ENCODE measurements at regions not wholly inside any gene's neighbourhood (a gene's known extent, or its start where the extent isn't known, plus 50 kb on each side); places are given as distances from the start of the nearest gene placed in this dataset.

DNA sequence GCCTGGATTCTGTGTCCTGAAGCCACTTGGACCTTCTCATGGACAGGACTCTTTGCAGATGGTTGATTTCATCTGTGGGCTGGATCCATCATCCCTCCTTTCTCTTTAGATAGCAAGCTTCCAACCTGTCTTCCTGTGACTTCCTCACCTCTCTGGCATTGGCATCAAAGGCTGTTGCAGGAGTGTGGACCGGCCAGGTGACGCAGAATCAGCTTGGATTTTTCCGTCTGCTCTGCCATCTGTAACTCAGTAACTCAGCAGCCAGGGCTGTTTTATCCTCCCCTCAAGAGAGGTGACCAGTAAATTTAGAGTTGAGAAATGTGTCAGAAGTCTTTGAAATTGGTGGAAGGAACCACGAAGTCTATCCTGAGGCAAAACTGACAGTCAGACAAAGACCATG is 701.7 kb upstream of the TMEM132C start:
- H3K27ac ChIP-seq (ENCODE audit: low read depth in 1 of 2, low read length in 1 of 2) = no peak overlapping the region
- H3K9me3 ChIP-seq (ENCODE audit: control insufficient read depth in 4 of 4, insufficient read depth in 3 of 4, low read length in 3 of 4) = peaks cover 0 to 3% (median 0%) of the 10 kb centered on the region in 4 donors
- TF ChIP-seq, protein P1, sequence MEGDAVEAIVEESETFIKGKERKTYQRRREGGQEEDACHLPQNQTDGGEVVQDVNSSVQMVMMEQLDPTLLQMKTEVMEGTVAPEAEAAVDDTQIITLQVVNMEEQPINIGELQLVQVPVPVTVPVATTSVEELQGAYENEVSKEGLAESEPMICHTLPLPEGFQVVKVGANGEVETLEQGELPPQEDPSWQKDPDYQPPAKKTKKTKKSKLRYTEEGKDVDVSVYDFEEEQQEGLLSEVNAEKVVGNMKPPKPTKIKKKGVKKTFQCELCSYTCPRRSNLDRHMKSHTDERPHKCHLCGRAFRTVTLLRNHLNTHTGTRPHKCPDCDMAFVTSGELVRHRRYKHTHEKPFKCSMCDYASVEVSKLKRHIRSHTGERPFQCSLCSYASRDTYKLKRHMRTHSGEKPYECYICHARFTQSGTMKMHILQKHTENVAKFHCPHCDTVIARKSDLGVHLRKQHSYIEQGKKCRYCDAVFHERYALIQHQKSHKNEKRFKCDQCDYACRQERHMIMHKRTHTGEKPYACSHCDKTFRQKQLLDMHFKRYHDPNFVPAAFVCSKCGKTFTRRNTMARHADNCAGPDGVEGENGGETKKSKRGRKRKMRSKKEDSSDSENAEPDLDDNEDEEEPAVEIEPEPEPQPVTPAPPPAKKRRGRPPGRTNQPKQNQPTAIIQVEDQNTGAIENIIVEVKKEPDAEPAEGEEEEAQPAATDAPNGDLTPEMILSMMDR (IDR thresholded peaks at IDR 0.05; ENCODE audit: control extremely low read depth, extremely low read depth) = no peak
- no peak overlapping the region for H3K4me3 ChIP-seq
- no peaks in the 10 kb centered on the region for H3K36me3 ChIP-seq (ENCODE audit: control insufficient read depth in 4 of 4, insufficient read depth in 4 of 4, low read length in 4 of 4)
- WGBS, 2 donors = 92 to 95% methylated on average over 4 of the region's 4 CpGs
- H3K27me3 ChIP-seq (ENCODE audit: control insufficient read depth in 3 of 3, insufficient read depth in 3 of 3, low read length in 2 of 3) = no peaks in the 10 kb centered on the region
- H3K9ac ChIP-seq (ENCODE audit: insufficient read depth in 1 of 2, low read length in 2 of 2) = no peak overlapping the region
- H3K4me1 ChIP-seq (ENCODE audit: control insufficient read depth in 5 of 5, insufficient read depth in 5 of 5, low read length in 5 of 5) = no peaks in the 10 kb centered on the region
- ATAC-seq (ENCODE audit: insufficient read depth, low FRiP score) (no peak), DNase-seq (no peak)

DNA sequence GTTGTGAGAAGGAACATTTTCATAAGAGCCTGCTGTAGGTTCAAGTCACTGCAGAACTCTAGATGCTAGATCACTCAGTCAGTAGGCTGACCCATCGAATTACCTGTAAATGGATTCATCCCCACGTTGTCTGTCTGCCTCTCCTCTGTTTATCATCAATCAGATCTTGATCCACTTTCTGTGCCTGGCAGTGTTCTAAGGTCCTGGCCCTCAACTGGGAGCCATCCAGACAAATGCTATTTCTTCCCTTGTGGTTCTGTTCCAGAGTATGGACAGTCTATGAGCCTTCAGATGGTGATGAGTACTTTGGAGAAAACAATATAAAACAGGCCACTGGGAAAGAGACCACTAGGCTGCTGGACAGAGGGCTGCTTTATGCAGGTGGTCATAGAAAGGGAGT is 699.4 kb upstream of the TMEM132C start:
- ATAC-seq (ENCODE audit: insufficient read depth, low FRiP score) (no peak), DNase-seq (no peak)
- H3K9ac ChIP-seq (ENCODE audit: insufficient read depth in 1 of 2, low read length in 2 of 2) = no peak overlapping the region
- no peaks in the 10 kb centered on the region for H3K27me3 ChIP-seq (ENCODE audit: control insufficient read depth in 3 of 3, insufficient read depth in 3 of 3, low read length in 2 of 3)
- 66 to 73% methylated on average over 2 of the region's 2 CpGs for WGBS, 2 donors
- H3K4me3 ChIP-seq = no peak overlapping the region
- H3K9me3 ChIP-seq (ENCODE audit: control insufficient read depth in 4 of 4, insufficient read depth in 3 of 4, low read length in 3 of 4) = peaks cover 0 to 3% (median 0%) of the 10 kb centered on the region in 4 donors
- no peak overlapping the region for H3K27ac ChIP-seq (ENCODE audit: low read depth in 1 of 2, low read length in 1 of 2)
- H3K4me1 ChIP-seq (ENCODE audit: control insufficient read depth in 5 of 5, insufficient read depth in 5 of 5, low read length in 5 of 5) = no peaks in the 10 kb centered on the region
- TF ChIP-seq, protein P1 (IDR thresholded peaks at IDR 0.05; ENCODE audit: control extremely low read depth, extremely low read depth) = no peak
- no peaks in the 10 kb centered on the region for H3K36me3 ChIP-seq (ENCODE audit: control insufficient read depth in 4 of 4, insufficient read depth in 4 of 4, low read length in 4 of 4)

DNA sequence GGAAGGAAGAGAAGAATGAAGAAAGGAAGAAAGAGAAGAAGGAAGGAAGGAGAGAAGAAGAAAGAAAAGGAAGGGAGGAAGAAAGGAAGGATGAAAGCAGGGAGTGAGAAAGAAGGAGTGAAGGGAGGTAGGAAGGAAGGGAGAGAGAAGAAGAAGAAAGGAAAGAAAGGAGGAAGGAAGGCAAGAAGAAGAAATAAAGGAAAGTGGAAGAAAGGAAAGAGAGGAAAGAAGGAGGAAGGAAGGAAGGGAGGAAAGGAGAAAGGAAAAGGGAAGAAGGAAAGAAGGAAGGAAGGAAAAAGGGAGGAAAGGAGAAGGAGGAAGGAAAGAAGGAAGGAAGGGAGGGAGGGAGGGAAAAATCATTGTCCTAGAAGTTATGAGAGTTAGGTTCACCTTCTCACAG is 696.6 kb upstream of the TMEM132C start:
- H3K9ac ChIP-seq (ENCODE audit: insufficient read depth in 1 of 2, low read length in 2 of 2) = no peak overlapping the region
- DNase-seq (no peak), ATAC-seq (ENCODE audit: insufficient read depth, low FRiP score) (no peak)
- TF ChIP-seq, protein P1 (IDR thresholded peaks at IDR 0.05; ENCODE audit: control extremely low read depth, extremely low read depth) = no peak
- H3K9me3 ChIP-seq (ENCODE audit: control insufficient read depth in 4 of 4, insufficient read depth in 3 of 4, low read length in 3 of 4) = peaks cover 0 to 3% (median 0%) of the 10 kb centered on the region in 4 donors
- H3K4me1 ChIP-seq (ENCODE audit: control insufficient read depth in 5 of 5, insufficient read depth in 5 of 5, low read length in 5 of 5) = no peaks in the 10 kb centered on the region
- no peak overlapping the region for H3K27ac ChIP-seq (ENCODE audit: low read depth in 1 of 2, low read length in 1 of 2)
- no peaks in the 10 kb centered on the region for H3K36me3 ChIP-seq (ENCODE audit: control insufficient read depth in 4 of 4, insufficient read depth in 4 of 4, low read length in 4 of 4)
- no peaks in the 10 kb centered on the region for H3K27me3 ChIP-seq (ENCODE audit: control insufficient read depth in 3 of 3, insufficient read depth in 3 of 3, low read length in 2 of 3)
- H3K4me3 ChIP-seq = no peak overlapping the region

DNA sequence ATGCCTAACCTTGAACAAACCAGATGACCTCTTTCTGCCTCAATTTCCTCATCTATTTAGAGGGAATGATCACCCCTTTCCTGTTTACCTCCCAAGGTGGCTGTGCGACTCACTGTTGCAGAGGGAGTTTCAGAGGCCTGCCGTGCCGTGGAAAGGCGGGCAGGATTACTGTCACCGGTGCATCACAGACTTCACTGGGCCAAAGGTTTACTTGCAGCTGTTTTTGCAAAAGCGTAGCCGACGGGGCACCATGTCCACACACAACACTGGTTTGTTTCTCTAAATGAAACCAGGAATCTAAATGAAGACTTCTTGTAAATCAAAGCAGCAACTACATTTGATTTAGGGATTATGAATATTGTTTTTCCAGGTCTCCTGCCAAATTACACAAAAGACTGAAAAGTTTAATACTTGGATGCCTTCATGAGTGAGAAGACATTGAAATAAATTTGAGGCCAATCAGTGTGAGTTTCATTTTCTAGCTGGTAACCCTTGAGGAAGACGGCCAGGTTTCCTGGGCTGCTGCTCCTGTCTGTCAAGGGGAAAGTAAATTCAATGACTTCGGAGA is 696.1 kb upstream of the TMEM132C start:
- no peaks in the 10 kb centered on the region for H3K4me1 ChIP-seq (ENCODE audit: control insufficient read depth in 5 of 5, insufficient read depth in 5 of 5, low read length in 5 of 5)
- ATAC-seq (ENCODE audit: insufficient read depth, low FRiP score) (no peak), DNase-seq (no peak)
- WGBS, 2 donors = 81% methylated on average over 10 of the region's 10 CpGs
- no peak overlapping the region for H3K4me3 ChIP-seq
- TF ChIP-seq, protein P1 (IDR thresholded peaks at IDR 0.05; ENCODE audit: control extremely low read depth, extremely low read depth) = no peak
- H3K27me3 ChIP-seq (ENCODE audit: control insufficient read depth in 3 of 3, insufficient read depth in 3 of 3, low read length in 2 of 3) = no peaks in the 10 kb centered on the region
- peaks cover 0 to 3% (median 0%) of the 10 kb centered on the region in 4 donors for H3K9me3 ChIP-seq (ENCODE audit: control insufficient read depth in 4 of 4, insufficient read depth in 3 of 4, low read length in 3 of 4)
- no peaks in the 10 kb centered on the region for H3K36me3 ChIP-seq (ENCODE audit: control insufficient read depth in 4 of 4, insufficient read depth in 4 of 4, low read length in 4 of 4)
- no peak overlapping the region for H3K27ac ChIP-seq (ENCODE audit: low read depth in 1 of 2, low read length in 1 of 2)
- no peak overlapping the region for H3K9ac ChIP-seq (ENCODE audit: insufficient read depth in 1 of 2, low read length in 2 of 2)
